OCI-LY3 (cell line): ENCODE measurements at regions not wholly inside any gene's neighbourhood (a gene's known extent, or its start where the extent isn't known, plus 50 kb on each side); places are given as distances from the start of the nearest gene placed in this dataset.

Experiments
- H2AFZ ChIP-seq: fragments of 200-600, 300-600 bp; shearing (Covaris generic); 2 replicates; pipeline ENCODE4 v1.6.0; 2014; ENCODE audit warnings: antibody characterized with exemption, low read depth, low read length
- H3K27ac ChIP-seq: fragments of 200-600, 300-600 bp; sonication (generic); 2 replicates; pipeline ENCODE4 v1.5.1; 2014; ENCODE audit warnings: mild to moderate bottlenecking, low read length, moderate library complexity, mixed read lengths
- H3K27me3 ChIP-seq: fragments of 200-600, 300-600 bp; sonication (generic); 2 replicates; pipeline ENCODE4 v1.6.1; 2014; ENCODE audit warnings: low read depth, low read length, mixed read lengths
- H3K36me3 ChIP-seq: fragments of 200-600, 300-600 bp; sonication (generic); replicated peaks from 2 replicates; pipeline ENCODE3; 2014; ENCODE audit warnings: low read depth, low read length, mixed read lengths
- H3K4me1 ChIP-seq: fragments of 300-600, 200-600 bp; sonication (generic); 2 replicates; pipeline ENCODE4 v1.6.1; 2014; ENCODE audit warnings: low read length, mixed read lengths
- H3K4me2 ChIP-seq: fragments of 200-600, 300-600 bp; sonication (generic); 2 replicates; pipeline ENCODE4 v1.6.1; 2014; ENCODE audit warnings: low read length, mixed read lengths
- H3K4me3 ChIP-seq: fragments of 300-600, 200-600 bp; sonication (generic); 2 replicates; pipeline ENCODE4 v1.5.1; 2014; ENCODE audit warnings: antibody characterized with exemption, mild to moderate bottlenecking, low read length, moderate library complexity
- H3K79me2 ChIP-seq: fragments of 300-600, 200-600 bp; shearing (Covaris generic); 2 replicates; pipeline ENCODE4 v1.6.1; 2014; ENCODE audit warnings: mild to moderate bottlenecking, low read length, mixed read lengths
- H3K9ac ChIP-seq: fragments of 300-600, 200-600 bp; shearing (Covaris generic); 2 replicates; pipeline ENCODE4 v1.6.0; 2014; ENCODE audit warnings: mild to moderate bottlenecking, low read length, moderate library complexity
- H3K9me3 ChIP-seq: fragments of 200-600, 300-600 bp; shearing (Covaris generic); 2 replicates; pipeline ENCODE4 v1.6.1; 2014; ENCODE audit warnings: low read length, mixed read lengths; ENCODE audit not compliant: insufficient read depth
- H4K20me1 ChIP-seq: fragments of 200-600, 300-600 bp; sonication (generic); 2 replicates; pipeline ENCODE4 v1.6.1; 2016; ENCODE audit warnings: low read length, mixed read lengths; ENCODE audit not compliant: insufficient read depth
- CTCF ChIP-seq: fragments of 200-600, 300-600 bp; sonication (generic); IDR thresholded peaks from 2 replicates; pipeline ENCODE4 v1.5.1; 2014; ENCODE audit warnings: antibody characterized with exemption, low read length, low read depth
- EZH2phosphoT487 ChIP-seq: fragments of 200-600 bp; shearing (Covaris generic); IDR thresholded peaks from 2 replicates; pipeline ENCODE4 v1.6.1; 2018; ENCODE audit warnings: antibody characterized with exemption, mixed run types, low read depth

GRCh38 chr3:156608601-156609514 lies 53.9 kb upstream of the SSR3 start:
- no peak overlapping the region for H2AFZ ChIP-seq

GRCh38 chr3:156606729-156607128 lies 51.8 kb upstream of the SSR3 start:
- peak overlapping the region; percentile 85 for H3K4me2 ChIP-seq
- H4K20me1 ChIP-seq = no peaks in the 10 kb centered on the region
- peak overlapping the region; percentile 59 for H3K9ac ChIP-seq
- no peaks in the 10 kb centered on the region for H3K36me3 ChIP-seq
- H3K27me3 ChIP-seq = no peaks in the 10 kb centered on the region
- H3K27ac ChIP-seq = no peak overlapping the region
- no peaks in the 10 kb centered on the region for H3K79me2 ChIP-seq
- peaks cover 16% of the 10 kb centered on the region for H3K4me1 ChIP-seq
- H3K9me3 ChIP-seq = no peaks in the 10 kb centered on the region
- no peak for TF ChIP-seq CTCF
- TF ChIP-seq EZH2phosphoT487 = no peak
- peak overlapping the region; percentile 98; the same call in 1 of the 2 replicates for H2AFZ ChIP-seq
- peak overlapping the region; percentile 78 for H3K4me3 ChIP-seq

More at GRCh38 chr3:156608601-156609514, 53.9 kb upstream of the SSR3 start:
- Histone ChIP-seq H3K36me3 (no peaks in the 10 kb centered on the region), H3K4me3 (no peak overlapping the region), H3K4me1 (peaks cover 16% of the 10 kb centered on the region), H3K9ac (no peak overlapping the region), H4K20me1 (no peaks in the 10 kb centered on the region), H3K27me3 (no peaks in the 10 kb centered on the region), H3K79me2 (no peaks in the 10 kb centered on the region), H3K27ac (no peak overlapping the region), H3K4me2 (no peak overlapping the region), H3K9me3 (no peaks in the 10 kb centered on the region)
- no peak for TF ChIP-seq EZH2phosphoT487
- no peak for TF ChIP-seq CTCF

GRCh38 chr3:156605686-156606605 lies 51.0 kb upstream of the SSR3 start:
- Histone ChIP-seq H3K4me3 (peak overlapping the region; percentile 78), H3K27ac (no peak overlapping the region), H3K79me2 (no peaks in the 10 kb centered on the region), H4K20me1 (no peaks in the 10 kb centered on the region), H3K4me1 (peaks cover 16% of the 10 kb centered on the region), H3K9me3 (no peaks in the 10 kb centered on the region), H3K36me3 (no peaks in the 10 kb centered on the region), H2AFZ (peak overlapping the region; percentile 98), H3K27me3 (no peaks in the 10 kb centered on the region), H3K4me2 (peak overlapping the region; percentile 85), H3K9ac (peak overlapping the region; percentile 59)
- TF ChIP-seq CTCF = no peak
- no peak for TF ChIP-seq EZH2phosphoT487
